NT2/D1 (cell line): ENCODE measurements at regions not wholly inside any gene's neighbourhood (a gene's known extent, or its start where the extent isn't known, plus 50 kb on each side); places are given as distances from the start of the nearest gene placed in this dataset.

Experiments used
- SUZ12 ChIP-seq: IDR thresholded peaks from 2 replicates; pipeline ENCODE4 v1.6.1; 2011; ENCODE audit not compliant: insufficient read length, insufficient read depth; ENCODE audit errors: extremely low read depth
- YY1 ChIP-seq: IDR thresholded peaks from 2 replicates; pipeline ENCODE4 v1.6.1; 2011; ENCODE audit not compliant: insufficient read length, insufficient read depth
- ZNF274 ChIP-seq: IDR thresholded peaks from 2 replicates; pipeline ENCODE4 v1.6.1; 2011; ENCODE audit warnings: mild to moderate bottlenecking, low read depth, low read length

DNA sequence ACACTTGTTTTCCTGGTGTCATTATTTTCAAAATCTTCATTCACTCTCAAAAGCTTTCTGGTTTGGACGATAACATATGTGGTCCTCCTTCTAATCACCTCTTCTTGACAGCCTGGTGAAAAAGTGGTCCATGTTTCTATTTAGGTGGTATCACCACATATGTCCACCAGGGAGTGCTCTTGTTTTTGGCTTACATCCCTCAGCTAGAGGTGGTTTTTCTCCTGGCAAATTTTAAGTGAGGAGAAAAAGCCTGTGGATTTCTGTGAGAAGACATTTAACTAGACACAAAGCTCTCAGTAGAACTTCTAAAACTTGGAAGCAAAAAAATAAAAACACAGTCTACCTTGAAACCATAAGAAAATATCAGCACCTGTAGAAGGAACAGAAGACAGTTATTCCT is 58.0 kb upstream of the FRMPD4 start:
- no peak for TF ChIP-seq ZNF274
- TF ChIP-seq SUZ12 = no peak
- TF ChIP-seq YY1 = no peak
